HepG2 (cell line): ENCODE measurements at regions not wholly inside any gene's neighbourhood (a gene's known extent, or its start where the extent isn't known, plus 50 kb on each side); places are given as distances from the start of the nearest gene placed in this dataset.
A peak's percentile ranks its signal among the peaks of the same experiment; 100 is the strongest.

Experiments
- HOXD1 ChIP-seq: sonication (generic); formaldehyde crosslinking; IDR thresholded peaks from 2 replicates; pipeline ENCODE4 v1.5.0; 2020; ENCODE audit warnings: missing genetic modification reagents
- MTF2 ChIP-seq: sonication (generic); formaldehyde crosslinking; IDR thresholded peaks from 2 replicates; pipeline ENCODE4 v1.5.0; 2020; ENCODE audit warnings: missing genetic modification reagents, borderline replicate concordance
- ZBTB10 ChIP-seq: sonication (generic); formaldehyde crosslinking; IDR thresholded peaks from 2 replicates; pipeline ENCODE4 v1.4.0; 2020; ENCODE audit warnings: missing genetic modification reagents, borderline replicate concordance
- ZNF557 ChIP-seq: sonication (generic); formaldehyde crosslinking; IDR thresholded peaks from 2 replicates; pipeline ENCODE4 v1.4.0; 2020; ENCODE audit warnings: missing genetic modification reagents
- TF ChIP-seq, protein P1 (sequence below): sonication (generic); formaldehyde crosslinking; IDR thresholded peaks from 2 replicates; pipeline ENCODE4 v1.5.0; 2020; ENCODE audit warnings: mild to moderate bottlenecking, missing genetic modification reagents, borderline replicate concordance
- TF ChIP-seq, protein P2 (sequence below): sonication (generic); formaldehyde crosslinking; IDR thresholded peaks from 2 replicates; pipeline ENCODE4 v1.5.1; 2020; ENCODE audit warnings: mild to moderate bottlenecking, missing genetic modification reagents, borderline replicate concordance
- TF ChIP-seq, protein P3 (sequence below): sonication (generic); formaldehyde crosslinking; IDR thresholded peaks from 2 replicates; pipeline ENCODE4 v1.9.0; 2021; ENCODE audit warnings: mild to moderate bottlenecking, missing genetic modification reagents

DNA sequence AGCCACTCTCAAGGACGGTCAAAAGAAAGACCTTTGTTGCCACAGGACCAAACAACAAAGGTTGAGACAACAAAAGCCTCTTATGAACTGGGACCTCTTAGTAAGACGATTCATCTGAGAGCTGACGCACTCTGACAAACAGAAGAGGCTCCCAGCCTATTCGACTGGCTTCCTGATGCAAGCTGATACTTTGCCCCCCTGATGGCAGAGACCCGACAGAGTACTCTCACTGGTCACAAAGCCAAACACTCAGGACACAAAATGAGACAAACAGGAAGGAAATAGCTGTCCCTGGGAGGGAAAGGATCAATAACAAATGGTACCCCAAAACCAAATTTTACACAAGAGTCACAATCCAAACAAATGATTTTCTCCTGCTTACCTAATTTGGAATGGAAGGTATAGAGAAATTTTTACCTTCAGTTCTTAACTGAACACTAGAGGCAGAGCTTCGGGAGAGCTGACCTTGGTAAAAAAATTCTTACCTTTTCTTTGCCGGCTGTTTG, 75.2 kb upstream of the PLAC8 start (continued):
- TF ChIP-seq, protein P1, sequence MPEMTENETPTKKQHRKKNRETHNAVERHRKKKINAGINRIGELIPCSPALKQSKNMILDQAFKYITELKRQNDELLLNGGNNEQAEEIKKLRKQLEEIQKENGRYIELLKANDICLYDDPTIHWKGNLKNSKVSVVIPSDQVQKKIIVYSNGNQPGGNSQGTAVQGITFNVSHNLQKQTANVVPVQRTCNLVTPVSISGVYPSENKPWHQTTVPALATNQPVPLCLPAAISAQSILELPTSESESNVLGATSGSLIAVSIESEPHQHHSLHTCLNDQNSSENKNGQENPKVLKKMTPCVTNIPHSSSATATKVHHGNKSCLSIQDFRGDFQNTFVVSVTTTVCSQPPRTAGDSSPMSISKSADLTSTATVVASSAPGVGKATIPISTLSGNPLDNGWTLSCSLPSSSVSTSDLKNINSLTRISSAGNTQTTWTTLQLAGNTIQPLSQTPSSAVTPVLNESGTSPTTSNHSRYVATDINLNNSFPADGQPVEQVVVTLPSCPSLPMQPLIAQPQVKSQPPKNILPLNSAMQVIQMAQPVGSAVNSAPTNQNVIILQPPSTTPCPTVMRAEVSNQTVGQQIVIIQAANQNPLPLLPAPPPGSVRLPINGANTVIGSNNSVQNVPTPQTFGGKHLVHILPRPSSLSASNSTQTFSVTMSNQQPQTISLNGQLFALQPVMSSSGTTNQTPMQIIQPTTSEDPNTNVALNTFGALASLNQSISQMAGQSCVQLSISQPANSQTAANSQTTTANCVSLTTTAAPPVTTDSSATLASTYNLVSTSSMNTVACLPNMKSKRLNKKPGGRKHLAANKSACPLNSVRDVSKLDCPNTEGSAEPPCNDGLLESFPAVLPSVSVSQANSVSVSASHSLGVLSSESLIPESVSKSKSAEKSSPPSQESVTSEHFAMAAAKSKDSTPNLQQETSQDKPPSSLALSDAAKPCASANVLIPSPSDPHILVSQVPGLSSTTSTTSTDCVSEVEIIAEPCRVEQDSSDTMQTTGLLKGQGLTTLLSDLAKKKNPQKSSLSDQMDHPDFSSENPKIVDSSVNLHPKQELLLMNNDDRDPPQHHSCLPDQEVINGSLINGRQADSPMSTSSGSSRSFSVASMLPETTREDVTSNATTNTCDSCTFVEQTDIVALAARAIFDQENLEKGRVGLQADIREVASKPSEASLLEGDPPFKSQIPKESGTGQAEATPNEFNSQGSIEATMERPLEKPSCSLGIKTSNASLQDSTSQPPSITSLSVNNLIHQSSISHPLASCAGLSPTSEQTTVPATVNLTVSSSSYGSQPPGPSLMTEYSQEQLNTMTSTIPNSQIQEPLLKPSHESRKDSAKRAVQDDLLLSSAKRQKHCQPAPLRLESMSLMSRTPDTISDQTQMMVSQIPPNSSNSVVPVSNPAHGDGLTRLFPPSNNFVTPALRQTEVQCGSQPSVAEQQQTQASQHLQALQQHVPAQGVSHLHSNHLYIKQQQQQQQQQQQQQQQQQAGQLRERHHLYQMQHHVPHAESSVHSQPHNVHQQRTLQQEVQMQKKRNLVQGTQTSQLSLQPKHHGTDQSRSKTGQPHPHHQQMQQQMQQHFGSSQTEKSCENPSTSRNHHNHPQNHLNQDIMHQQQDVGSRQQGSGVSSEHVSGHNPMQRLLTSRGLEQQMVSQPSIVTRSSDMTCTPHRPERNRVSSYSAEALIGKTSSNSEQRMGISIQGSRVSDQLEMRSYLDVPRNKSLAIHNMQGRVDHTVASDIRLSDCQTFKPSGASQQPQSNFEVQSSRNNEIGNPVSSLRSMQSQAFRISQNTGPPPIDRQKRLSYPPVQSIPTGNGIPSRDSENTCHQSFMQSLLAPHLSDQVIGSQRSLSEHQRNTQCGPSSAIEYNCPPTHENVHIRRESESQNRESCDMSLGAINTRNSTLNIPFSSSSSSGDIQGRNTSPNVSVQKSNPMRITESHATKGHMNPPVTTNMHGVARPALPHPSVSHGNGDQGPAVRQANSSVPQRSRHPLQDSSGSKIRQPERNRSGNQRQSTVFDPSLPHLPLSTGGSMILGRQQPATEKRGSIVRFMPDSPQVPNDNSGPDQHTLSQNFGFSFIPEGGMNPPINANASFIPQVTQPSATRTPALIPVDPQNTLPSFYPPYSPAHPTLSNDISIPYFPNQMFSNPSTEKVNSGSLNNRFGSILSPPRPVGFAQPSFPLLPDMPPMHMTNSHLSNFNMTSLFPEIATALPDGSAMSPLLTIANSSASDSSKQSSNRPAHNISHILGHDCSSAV = no peak
- TF ChIP-seq ZBTB10 (CRISPR knock-in tag) (peak; percentile 95; the same call in 1 of the 2 replicates), ZNF557 (no peak), MTF2 (CRISPR knock-in tag) (no peak), HOXD1 (CRISPR knock-in tag) (no peak)
- TF ChIP-seq, protein P2, sequence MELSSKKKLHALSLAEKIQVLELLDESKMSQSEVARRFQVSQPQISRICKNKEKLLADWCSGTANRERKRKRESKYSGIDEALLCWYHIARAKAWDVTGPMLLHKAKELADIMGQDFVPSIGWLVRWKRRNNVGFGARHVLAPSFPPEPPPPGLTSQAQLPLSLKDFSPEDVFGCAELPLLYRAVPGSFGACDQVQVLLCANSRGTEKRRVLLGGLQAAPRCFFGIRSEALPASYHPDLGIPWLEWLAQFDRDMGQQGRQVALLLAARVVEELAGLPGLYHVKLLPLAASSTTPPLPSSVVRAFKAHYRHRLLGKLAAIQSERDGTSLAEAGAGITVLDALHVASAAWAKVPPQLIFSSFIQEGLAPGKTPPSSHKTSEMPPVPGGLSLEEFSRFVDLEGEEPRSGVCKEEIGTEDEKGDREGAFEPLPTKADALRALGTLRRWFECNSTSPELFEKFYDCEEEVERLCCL (CRISPR knock-in tag) = no peak
- TF ChIP-seq, protein P3, sequence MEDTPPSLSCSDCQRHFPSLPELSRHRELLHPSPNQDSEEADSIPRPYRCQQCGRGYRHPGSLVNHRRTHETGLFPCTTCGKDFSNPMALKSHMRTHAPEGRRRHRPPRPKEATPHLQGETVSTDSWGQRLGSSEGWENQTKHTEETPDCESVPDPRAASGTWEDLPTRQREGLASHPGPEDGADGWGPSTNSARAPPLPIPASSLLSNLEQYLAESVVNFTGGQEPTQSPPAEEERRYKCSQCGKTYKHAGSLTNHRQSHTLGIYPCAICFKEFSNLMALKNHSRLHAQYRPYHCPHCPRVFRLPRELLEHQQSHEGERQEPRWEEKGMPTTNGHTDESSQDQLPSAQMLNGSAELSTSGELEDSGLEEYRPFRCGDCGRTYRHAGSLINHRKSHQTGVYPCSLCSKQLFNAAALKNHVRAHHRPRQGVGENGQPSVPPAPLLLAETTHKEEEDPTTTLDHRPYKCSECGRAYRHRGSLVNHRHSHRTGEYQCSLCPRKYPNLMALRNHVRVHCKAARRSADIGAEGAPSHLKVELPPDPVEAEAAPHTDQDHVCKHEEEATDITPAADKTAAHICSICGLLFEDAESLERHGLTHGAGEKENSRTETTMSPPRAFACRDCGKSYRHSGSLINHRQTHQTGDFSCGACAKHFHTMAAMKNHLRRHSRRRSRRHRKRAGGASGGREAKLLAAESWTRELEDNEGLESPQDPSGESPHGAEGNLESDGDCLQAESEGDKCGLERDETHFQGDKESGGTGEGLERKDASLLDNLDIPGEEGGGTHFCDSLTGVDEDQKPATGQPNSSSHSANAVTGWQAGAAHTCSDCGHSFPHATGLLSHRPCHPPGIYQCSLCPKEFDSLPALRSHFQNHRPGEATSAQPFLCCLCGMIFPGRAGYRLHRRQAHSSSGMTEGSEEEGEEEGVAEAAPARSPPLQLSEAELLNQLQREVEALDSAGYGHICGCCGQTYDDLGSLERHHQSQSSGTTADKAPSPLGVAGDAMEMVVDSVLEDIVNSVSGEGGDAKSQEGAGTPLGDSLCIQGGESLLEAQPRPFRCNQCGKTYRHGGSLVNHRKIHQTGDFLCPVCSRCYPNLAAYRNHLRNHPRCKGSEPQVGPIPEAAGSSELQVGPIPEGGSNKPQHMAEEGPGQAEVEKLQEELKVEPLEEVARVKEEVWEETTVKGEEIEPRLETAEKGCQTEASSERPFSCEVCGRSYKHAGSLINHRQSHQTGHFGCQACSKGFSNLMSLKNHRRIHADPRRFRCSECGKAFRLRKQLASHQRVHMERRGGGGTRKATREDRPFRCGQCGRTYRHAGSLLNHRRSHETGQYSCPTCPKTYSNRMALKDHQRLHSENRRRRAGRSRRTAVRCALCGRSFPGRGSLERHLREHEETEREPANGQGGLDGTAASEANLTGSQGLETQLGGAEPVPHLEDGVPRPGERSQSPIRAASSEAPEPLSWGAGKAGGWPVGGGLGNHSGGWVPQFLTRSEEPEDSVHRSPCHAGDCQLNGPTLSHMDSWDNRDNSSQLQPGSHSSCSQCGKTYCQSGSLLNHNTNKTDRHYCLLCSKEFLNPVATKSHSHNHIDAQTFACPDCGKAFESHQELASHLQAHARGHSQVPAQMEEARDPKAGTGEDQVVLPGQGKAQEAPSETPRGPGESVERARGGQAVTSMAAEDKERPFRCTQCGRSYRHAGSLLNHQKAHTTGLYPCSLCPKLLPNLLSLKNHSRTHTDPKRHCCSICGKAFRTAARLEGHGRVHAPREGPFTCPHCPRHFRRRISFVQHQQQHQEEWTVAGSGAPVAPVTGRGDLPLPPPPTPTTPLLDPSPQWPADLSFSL (CRISPR knock-in tag) = no peak
